22Rv1 (cell line): ENCODE measurements at regions not wholly inside any gene's neighbourhood (a gene's known extent, or its start where the extent isn't known, plus 50 kb on each side); places are given as distances from the start of the nearest gene placed in this dataset.

ENCODE experiments used
- ZFX ChIP-seq: fragments of 450-650 bp; IDR thresholded peaks from 2 replicates; pipeline ENCODE4 v1.6.1; 2017; ENCODE audit warnings: antibody characterized with exemption, borderline replicate concordance
- TF ChIP-seq, protein P1 (sequence below): fragments of 450-650 bp; IDR thresholded peaks from 2 replicates; pipeline ENCODE4 v1.5.1; 2017; ENCODE audit warnings: mild to moderate bottlenecking

- TF ChIP-seq, protein P1, sequence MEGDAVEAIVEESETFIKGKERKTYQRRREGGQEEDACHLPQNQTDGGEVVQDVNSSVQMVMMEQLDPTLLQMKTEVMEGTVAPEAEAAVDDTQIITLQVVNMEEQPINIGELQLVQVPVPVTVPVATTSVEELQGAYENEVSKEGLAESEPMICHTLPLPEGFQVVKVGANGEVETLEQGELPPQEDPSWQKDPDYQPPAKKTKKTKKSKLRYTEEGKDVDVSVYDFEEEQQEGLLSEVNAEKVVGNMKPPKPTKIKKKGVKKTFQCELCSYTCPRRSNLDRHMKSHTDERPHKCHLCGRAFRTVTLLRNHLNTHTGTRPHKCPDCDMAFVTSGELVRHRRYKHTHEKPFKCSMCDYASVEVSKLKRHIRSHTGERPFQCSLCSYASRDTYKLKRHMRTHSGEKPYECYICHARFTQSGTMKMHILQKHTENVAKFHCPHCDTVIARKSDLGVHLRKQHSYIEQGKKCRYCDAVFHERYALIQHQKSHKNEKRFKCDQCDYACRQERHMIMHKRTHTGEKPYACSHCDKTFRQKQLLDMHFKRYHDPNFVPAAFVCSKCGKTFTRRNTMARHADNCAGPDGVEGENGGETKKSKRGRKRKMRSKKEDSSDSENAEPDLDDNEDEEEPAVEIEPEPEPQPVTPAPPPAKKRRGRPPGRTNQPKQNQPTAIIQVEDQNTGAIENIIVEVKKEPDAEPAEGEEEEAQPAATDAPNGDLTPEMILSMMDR = no peak
- no peak for TF ChIP-seq ZFX
These were observed 520.1 kb downstream of the INHBA start for GRCh38 chr7:41182782-41183181.
